A549 (cell line): ENCODE measurements at regions not wholly inside any gene's neighbourhood (a gene's known extent, or its start where the extent isn't known, plus 50 kb on each side); places are given as distances from the start of the nearest gene placed in this dataset.

Source experiments
- ELK1 ChIP-seq: fragments of 150-350 bp; IDR thresholded peaks from 2 replicates; pipeline ENCODE4 v1.6.1; 2014; ENCODE audit warnings: low read depth, mild to moderate bottlenecking, low read length
- EP300 ChIP-seq, 2 experiments: fragments of >200 bp; sonication (Bioruptor Twin); formaldehyde crosslinking; IDR thresholded peaks; 2 replicates in 1 of 2; 3 replicates in 1 of 2; pipeline ENCODE4 v1.6.1; 2016 to 2017
- HDAC2 ChIP-seq: fragments of 200-600 bp; sonication (generic); IDR thresholded peaks from 2 replicates; pipeline ENCODE4 v1.6.1; 2016
- MAFK ChIP-seq: fragments of 450-650 bp; IDR thresholded peaks from 2 replicates; pipeline ENCODE4 v1.6.1; 2014; ENCODE audit not compliant: partially characterized antibody
- MAZ ChIP-seq: fragments of 150-350 bp; IDR thresholded peaks from 2 replicates; pipeline ENCODE4 v1.6.1; 2014; ENCODE audit warnings: antibody characterized with exemption, low read depth, low read length, borderline replicate concordance
- NFE2L2 ChIP-seq: fragments of 150-350 bp; conservative IDR thresholded peaks from 2 replicates; pipeline ENCODE4 v1.6.1; 2014; ENCODE audit warnings: low read length
- POLR2A ChIP-seq: IDR thresholded peaks from 2 replicates; pipeline ENCODE4 v1.6.1; 2012; ENCODE audit warnings: mild to moderate bottlenecking, low read length
- POLR2AphosphoS2 ChIP-seq: conservative IDR thresholded peaks from 2 replicates; pipeline ENCODE4 v1.6.1; 2012; ENCODE audit warnings: low read length, improper control_type of control experiment, inconsistent platforms
- RFX5 ChIP-seq: fragments of 450-650 bp; IDR thresholded peaks from 2 replicates; pipeline ENCODE4 v1.7.1; 2014; ENCODE audit warnings: antibody characterized with exemption, mild to moderate bottlenecking, moderate library complexity
- TP53 ChIP-seq: fragments of 250-450 bp; sonication (Bioruptor Pico); IDR thresholded peaks from 2 replicates; pipeline ENCODE4 v1.5.0; 2021; ENCODE audit warnings: mild to moderate bottlenecking, moderate library complexity
- ZC3H11A ChIP-seq: fragments of 450-650 bp; IDR thresholded peaks from 2 replicates; pipeline ENCODE4 v1.6.1; 2014; ENCODE audit warnings: antibody characterized with exemption, mild to moderate bottlenecking
- TF ChIP-seq, protein P1 (sequence below): IDR thresholded peaks from 2 replicates; pipeline ENCODE4 v1.6.1; 2012
- TF ChIP-seq, protein P2 (sequence below): fragments of >200 bp; sonication (Bioruptor Twin); formaldehyde crosslinking; IDR thresholded peaks from 3 replicates; pipeline ENCODE4 v1.5.1; 2016

DNA sequence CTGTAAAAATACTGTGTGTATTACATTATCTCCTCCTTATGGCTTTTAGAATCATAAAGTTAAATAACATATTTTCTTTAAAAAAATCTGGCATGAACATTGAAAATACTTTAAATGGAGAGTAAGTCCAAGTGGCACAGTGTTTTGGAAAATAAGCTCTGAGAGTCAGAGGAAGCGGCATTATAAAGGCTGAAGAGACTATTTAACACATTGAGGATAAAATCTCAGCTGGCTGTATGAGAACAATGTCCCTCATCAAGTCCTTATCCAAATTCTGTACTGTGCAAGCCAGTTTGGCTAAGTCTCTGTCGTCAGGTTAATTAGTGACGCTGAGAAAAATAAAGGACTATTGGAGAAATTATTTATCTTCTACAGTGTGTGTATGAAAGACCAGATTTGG is 245.5 kb downstream of the MFSD1 start:
- TF ChIP-seq, protein P1, sequence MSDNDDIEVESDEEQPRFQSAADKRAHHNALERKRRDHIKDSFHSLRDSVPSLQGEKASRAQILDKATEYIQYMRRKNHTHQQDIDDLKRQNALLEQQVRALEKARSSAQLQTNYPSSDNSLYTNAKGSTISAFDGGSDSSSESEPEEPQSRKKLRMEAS, result no peak
- TF ChIP-seq, protein P2, sequence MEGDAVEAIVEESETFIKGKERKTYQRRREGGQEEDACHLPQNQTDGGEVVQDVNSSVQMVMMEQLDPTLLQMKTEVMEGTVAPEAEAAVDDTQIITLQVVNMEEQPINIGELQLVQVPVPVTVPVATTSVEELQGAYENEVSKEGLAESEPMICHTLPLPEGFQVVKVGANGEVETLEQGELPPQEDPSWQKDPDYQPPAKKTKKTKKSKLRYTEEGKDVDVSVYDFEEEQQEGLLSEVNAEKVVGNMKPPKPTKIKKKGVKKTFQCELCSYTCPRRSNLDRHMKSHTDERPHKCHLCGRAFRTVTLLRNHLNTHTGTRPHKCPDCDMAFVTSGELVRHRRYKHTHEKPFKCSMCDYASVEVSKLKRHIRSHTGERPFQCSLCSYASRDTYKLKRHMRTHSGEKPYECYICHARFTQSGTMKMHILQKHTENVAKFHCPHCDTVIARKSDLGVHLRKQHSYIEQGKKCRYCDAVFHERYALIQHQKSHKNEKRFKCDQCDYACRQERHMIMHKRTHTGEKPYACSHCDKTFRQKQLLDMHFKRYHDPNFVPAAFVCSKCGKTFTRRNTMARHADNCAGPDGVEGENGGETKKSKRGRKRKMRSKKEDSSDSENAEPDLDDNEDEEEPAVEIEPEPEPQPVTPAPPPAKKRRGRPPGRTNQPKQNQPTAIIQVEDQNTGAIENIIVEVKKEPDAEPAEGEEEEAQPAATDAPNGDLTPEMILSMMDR, result no peak
- TF ChIP-seq HDAC2, result no peak
- no peak for TF ChIP-seq EP300 (IDR thresholded peaks at IDR 0.05)
- TF ChIP-seq MAZ, result no peak
- TF ChIP-seq POLR2A, result no peak
- no peak for TF ChIP-seq TP53
- TF ChIP-seq POLR2AphosphoS2, result no peak
- no peak for TF ChIP-seq NFE2L2
- TF ChIP-seq ELK1, result no peak
- TF ChIP-seq RFX5, result no peak
- TF ChIP-seq ZC3H11A, result no peak
- no peak for TF ChIP-seq MAFK
